ENCODE measurements at regions not wholly inside any gene's neighbourhood (a gene's known extent, or its start where the extent isn't known, plus 50 kb on each side); places are given as distances from the start of the nearest gene placed in this dataset.

DNA sequence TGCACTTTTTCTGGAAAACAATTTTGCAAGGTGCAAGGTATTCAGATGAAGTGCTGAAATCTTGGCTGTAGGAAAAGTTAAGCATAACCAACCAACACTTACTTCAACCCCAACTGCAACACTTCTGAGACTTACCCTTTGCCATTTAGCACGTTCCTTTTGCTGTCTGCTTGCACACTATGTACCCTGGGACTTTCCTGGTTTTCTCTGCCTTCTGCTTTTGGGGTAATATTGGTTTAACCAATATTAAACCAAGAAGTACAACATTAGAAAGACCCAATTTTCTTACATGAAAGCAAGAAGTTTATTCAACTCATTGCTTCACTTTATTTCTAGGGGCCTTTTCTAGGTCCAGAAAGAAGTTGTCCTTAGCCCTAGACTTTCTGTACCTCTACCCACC lies 193.0 kb downstream of the HLX start:
- DNase-seq = no peak

DNA sequence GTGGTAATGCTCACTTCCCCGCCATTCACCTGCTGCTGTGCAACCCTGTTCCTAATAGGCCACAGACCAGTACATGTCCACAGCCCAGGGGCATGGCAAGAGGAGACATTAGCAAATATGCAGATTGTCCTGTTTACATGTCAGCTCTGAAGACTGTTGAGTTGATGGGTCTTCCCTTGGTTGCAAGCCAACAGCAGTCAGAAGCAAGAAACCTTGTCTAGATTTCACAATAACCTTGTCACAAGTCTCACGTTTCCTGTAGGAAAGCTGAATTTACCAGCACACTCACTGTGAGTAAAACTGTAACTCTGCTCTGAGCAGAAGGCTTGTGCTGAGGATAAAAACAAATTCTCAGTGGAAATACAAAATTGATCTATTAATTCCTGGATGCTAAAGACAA lies 195.1 kb downstream of the HLX start:
- DNase-seq = no peak

GRCh38 chr1:221075911-221076310 lies 196.7 kb downstream of the HLX start:
- no peak for DNase-seq

- DNase-seq = no peak
Measured at GRCh38 chr1:221076391-221076811, 197.2 kb downstream of the HLX start.

DNA sequence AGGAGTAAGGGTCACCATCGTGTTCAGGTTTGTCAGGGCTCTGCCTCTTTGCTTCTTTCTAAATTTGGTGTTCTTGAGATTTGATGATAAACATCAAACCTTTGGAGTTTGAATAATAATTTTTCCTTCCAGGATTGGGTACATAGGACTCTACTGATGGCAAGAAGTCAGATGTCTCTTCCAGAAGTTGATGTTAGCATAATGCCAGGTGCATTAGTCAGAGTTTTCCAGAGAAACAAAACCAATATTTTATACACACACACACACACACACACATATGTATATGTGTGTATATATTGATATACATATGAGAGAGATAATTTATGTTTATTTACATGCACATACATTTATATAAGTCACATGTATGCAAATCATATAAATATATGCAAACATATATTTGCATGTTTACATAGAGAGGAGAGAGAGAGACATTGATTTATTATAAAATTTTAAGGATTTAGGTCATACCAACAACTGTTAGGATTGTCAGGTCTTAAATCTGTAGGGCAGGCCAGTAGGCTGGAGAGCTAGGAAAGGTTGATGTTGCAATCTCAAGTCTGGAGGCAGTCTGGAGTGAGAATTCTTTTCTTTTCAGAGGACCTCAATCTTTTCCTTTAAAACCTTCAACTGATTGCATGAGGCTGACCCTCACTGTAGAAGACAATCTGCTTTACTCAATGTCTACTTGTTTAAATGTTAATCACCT lies 199.2 kb downstream of the HLX start:
- no peak for DNase-seq

- no peak for DNase-seq
Measured at GRCh38 chr1:221083902-221084301, 204.7 kb downstream of the HLX start.

GRCh38 chr1:221084681-221085080 lies 205.4 kb downstream of the HLX start:
- DNase-seq = no peak

DNA sequence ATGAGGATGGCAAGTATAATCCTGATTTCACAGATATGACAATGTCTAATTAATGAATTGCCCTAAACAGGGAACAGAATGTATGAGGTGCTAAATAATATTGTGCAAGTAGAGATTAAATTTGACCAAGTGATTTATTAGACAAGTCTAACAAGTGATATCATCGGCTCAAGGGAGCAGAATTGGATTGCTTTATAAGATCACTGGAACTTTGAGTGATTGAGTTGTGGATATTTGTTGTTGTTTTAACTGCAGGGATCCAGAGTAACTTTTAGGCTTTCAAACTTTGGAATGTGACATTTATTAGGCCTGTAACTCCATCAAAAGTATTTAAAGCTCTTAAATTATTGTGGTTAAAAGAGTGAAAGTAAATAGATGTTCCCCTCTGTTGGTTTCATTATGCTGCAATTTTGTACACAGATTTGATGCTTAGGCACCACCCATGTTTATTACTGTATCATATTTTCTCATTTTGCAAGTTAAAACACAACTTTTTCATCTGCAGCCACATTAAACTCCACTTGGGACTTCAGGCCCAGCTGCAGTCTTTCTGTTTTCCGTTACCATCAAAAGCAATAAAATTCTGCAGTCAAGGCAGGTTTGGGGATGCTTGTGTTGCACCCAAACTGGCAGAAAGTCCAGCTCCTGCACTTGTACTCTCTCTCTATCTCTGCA lies 206.6 kb downstream of the HLX start:
- no peak for DNase-seq

- DNase-seq = no peak
Measured at GRCh38 chr1:221087919-221088318, 208.7 kb downstream of the HLX start.

DNA sequence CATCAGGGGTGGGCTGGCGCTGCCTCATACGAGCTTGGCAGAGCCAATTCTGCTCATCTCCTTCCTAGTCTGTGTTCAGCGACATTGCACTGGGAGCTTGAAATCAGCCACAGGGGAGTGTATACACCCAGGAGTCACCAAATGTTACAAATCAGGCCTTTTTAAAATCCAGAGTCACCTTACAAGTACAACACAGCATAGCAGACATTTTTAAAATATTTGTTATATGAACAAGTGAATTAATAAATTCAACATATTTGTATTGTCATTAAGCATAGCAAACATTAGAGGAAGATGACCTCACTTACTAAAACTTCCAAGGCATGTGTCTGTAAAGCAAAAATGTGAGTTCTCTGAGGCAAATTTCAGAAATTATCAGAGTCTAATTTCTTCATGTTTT lies 210.0 kb downstream of the HLX start:
- DNase-seq = no peak

- no peak for DNase-seq
Measured at GRCh38 chr1:221089803-221090202, 210.6 kb downstream of the HLX start.

GRCh38 chr1:221093903-221094791 lies 214.9 kb downstream of the HLX start:
- DNase-seq = no peak

GRCh38 chr1:221097479-221098281 lies 218.4 kb downstream of the HLX start:
- no peak for DNase-seq

GRCh38 chr1:221098471-221099405 lies 219.5 kb downstream of the HLX start:
- DNase-seq = no peak

DNA sequence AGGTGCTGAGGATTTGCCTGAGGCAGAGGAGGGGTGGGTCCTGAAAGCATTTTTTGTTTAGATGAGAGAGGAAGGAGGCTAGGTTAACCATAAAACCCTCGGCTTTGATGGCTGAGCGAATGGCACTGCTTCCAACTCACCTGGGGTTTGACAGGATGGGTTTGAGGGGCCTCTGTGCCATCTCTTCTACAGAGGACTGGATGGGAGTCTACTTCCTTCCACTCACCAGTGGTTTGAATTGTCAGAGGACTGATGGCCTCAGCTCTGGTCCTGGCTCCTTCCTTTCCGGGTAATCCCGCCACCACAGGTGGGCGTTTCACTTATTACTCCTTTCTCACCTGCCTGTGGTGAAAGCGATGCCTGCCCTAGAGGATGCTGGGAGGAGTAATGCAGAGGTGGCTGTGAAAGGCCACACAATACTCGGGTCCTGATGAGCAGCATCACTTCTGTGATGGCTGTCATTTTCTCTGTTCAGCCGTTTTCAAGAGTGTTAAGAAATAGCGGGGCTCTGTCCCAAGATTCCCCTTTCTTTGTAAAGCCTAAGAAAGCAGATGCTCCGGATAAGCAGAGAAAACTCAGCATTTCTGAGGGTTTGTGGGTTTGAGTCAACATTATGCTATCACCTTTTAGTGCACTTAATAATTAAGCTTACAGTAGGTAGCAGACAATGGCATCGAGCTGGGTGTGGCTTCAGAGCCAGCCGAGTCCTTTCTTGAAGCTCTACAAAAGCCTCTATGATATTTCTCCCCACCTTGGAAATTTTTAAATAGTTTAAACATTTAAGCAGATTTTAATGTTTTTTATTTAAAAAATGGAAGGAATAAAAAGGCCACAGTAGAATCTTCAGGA lies 220.7 kb downstream of the HLX start:
- DNase-seq = no peak

GRCh38 chr1:221100611-221101010 lies 221.4 kb downstream of the HLX start:
- DNase-seq = no peak

GRCh38 chr1:221101807-221102605 lies 222.8 kb downstream of the HLX start:
- DNase-seq = no peak

- DNase-seq = no peak
Measured at GRCh38 chr1:221104596-221104995, 225.4 kb downstream of the HLX start.

GRCh38 chr1:221105578-221105977 lies 226.3 kb downstream of the HLX start:
- DNase-seq = no peak

DNA sequence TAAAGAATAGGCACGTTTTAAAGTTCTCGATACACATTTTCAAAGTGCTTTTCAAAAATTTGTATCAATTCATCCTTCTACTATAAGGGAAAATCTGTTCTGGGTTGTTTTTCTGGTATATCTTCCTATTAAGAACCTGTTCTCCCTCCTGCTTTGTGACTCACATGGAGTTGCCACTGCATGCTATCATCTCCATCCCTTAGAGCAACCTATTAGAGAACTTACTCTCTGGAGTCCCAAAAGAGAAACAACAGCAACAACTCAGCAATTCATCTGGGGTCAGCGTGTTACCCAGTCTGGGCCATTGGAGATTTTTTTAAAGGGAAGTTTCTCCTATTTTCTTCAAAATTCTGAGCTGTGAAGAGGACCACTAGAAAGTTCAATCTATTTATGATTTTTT lies 227.4 kb downstream of the HLX start:
- DNase-seq = no peak
